ENCODE measurements at regions not wholly inside any gene's neighbourhood (a gene's known extent, or its start where the extent isn't known, plus 50 kb on each side); places are given as distances from the start of the nearest gene placed in this dataset.

DNA sequence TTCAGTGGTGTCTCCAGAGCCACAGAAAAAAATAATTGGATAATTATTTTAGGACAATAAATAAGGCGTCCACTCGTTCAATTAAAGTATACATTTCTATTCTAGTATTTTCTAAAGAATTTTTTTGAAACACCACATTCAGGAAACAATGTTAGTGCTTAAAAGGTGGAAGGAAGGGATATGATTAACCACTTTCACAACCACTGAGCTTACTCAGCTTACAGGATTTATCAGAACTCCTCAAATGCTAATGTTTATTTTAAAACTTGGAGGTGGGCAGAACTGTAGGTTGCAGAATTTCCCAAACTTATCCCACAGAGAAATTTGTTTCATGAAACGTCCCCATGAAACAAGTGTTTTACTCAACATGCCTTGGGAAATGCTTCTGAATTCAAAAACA, 54.3 kb upstream of the MAGEB2 start:
- DNase-seq (ENCODE audit: low read depth in 2 of 2): no peak

Data from fibroblast of skin of left quadriceps (primary cell).